ENCODE measurements at regions not wholly inside any gene's neighbourhood (a gene's known extent, or its start where the extent isn't known, plus 50 kb on each side); places are given as distances from the start of the nearest gene placed in this dataset.

DNA sequence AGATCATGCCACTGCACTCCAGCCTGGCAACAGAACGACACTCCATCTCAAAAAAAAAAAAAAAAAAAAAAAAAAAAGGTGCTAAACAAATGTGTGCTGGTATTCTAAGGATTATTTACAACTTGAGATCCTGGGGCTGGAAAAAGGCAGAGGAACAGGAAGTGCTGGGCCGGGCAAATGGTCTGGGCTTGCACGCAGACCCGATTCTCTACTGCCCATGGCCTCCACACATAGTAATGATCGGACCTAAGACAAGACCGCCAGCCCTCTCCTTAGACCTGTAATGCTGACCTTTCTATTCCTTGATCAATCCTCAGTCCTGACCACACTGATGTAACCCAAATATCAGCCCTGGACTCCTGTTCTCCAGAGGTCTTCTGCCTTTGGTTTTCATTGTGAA lies 67.8 kb downstream of the EFNB1 start:
- Histone ChIP-seq H3K9ac (no peak overlapping the region), H3F3A (replicated peaks; ENCODE audit: insufficient read depth) (no peaks in the 10 kb centered on the region), H3K4me2 (no peak overlapping the region), H3K79me2 (ENCODE audit: insufficient read depth) (no peaks in the 10 kb centered on the region), H3K4me3 (ENCODE audit: low read depth in 2 of 2, low read length in 1 of 2) (no peak overlapping the region), H3K9me2 (no peaks in the 10 kb centered on the region), H3K36me3 (replicated peaks in 1 of 2; ENCODE audit: control insufficient read depth in 1 of 2, insufficient read depth in 2 of 2, low read length in 1 of 2) (no peaks in the 10 kb centered on the region), H3K27me3 (ENCODE audit: insufficient read depth) (peaks cover 27% of the 10 kb centered on the region), H3K9me3 (no peaks in the 10 kb centered on the region), H4K20me1 (ENCODE audit: insufficient read depth) (no peaks in the 10 kb centered on the region), H3K27ac (ENCODE audit: low read depth in 2 of 2, low read length in 1 of 2) (peak overlapping the region in 1 of 2 experiments; percentile 53; a peak in 2 of 4 replicates), H2AFZ (ENCODE audit: low read depth) (no peak overlapping the region), H3K4me1 (ENCODE audit: control insufficient read depth in 1 of 2, insufficient read depth in 2 of 2, low read depth in 1 of 2, low read length in 1 of 2) (peaks cover 9 to 45% of the 10 kb centered on the region in 2 experiments; a peak in 2 of 4 replicates)
- WGBS (ENCODE audit: low lambda C conversion rate), result 58% methylated on average over 6 of the region's 6 CpGs
- TF ChIP-seq USF2 (IDR thresholded peaks at IDR 0.05; ENCODE audit: borderline replicate concordance, low read depth, low read length) (no peak), GATA2 (CRISPR knock-in tag; IDR thresholded peaks at IDR 0.05) (no peak), NFIC (IDR thresholded peaks at IDR 0.05; ENCODE audit: borderline replicate concordance) (no peak), RCOR1 (IDR thresholded peaks at IDR 0.05; ENCODE audit: low read length) (no peak), GABPA (IDR thresholded peaks at IDR 0.05; ENCODE audit: low read depth) (no peak), EZH2phosphoT487 (IDR thresholded peaks at IDR 0.05; ENCODE audit: borderline replicate concordance, low read depth) (no peak), CTCF (IDR thresholded peaks at IDR 0.05) (no peak), SIN3A (IDR thresholded peaks at IDR 0.05; ENCODE audit: borderline replicate concordance, low read depth, low read length) (no peak), YY1 (IDR thresholded peaks at IDR 0.05; ENCODE audit: low read depth) (no peak), POLR2AphosphoS5 (IDR thresholded peaks at IDR 0.05; ENCODE audit: low read depth, low read length) (no peak), RXRA (IDR thresholded peaks at IDR 0.05; ENCODE audit: borderline replicate concordance, low read depth) (no peak), TCF12 (IDR thresholded peaks at IDR 0.05) (no peak), JUND (IDR thresholded peaks at IDR 0.05) (no peak), RFX5 (IDR thresholded peaks at IDR 0.05; ENCODE audit: low read length) (no peak), RAD21 (IDR thresholded peaks at IDR 0.05; ENCODE audit: low read length) (no peak)
- TF ChIP-seq, protein P1, sequence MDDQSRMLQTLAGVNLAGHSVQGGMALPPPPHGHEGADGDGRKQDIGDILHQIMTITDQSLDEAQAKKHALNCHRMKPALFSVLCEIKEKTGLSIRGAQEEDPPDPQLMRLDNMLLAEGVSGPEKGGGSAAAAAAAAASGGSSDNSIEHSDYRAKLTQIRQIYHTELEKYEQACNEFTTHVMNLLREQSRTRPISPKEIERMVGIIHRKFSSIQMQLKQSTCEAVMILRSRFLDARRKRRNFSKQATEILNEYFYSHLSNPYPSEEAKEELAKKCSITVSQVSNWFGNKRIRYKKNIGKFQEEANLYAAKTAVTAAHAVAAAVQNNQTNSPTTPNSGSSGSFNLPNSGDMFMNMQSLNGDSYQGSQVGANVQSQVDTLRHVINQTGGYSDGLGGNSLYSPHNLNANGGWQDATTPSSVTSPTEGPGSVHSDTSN (IDR thresholded peaks at IDR 0.05), result no peak
- TF ChIP-seq, protein P2, sequence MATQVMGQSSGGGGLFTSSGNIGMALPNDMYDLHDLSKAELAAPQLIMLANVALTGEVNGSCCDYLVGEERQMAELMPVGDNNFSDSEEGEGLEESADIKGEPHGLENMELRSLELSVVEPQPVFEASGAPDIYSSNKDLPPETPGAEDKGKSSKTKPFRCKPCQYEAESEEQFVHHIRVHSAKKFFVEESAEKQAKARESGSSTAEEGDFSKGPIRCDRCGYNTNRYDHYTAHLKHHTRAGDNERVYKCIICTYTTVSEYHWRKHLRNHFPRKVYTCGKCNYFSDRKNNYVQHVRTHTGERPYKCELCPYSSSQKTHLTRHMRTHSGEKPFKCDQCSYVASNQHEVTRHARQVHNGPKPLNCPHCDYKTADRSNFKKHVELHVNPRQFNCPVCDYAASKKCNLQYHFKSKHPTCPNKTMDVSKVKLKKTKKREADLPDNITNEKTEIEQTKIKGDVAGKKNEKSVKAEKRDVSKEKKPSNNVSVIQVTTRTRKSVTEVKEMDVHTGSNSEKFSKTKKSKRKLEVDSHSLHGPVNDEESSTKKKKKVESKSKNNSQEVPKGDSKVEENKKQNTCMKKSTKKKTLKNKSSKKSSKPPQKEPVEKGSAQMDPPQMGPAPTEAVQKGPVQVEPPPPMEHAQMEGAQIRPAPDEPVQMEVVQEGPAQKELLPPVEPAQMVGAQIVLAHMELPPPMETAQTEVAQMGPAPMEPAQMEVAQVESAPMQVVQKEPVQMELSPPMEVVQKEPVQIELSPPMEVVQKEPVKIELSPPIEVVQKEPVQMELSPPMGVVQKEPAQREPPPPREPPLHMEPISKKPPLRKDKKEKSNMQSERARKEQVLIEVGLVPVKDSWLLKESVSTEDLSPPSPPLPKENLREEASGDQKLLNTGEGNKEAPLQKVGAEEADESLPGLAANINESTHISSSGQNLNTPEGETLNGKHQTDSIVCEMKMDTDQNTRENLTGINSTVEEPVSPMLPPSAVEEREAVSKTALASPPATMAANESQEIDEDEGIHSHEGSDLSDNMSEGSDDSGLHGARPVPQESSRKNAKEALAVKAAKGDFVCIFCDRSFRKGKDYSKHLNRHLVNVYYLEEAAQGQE (IDR thresholded peaks at IDR 0.05; ENCODE audit: low read depth, low read length), result no peak
- TF ChIP-seq, protein P3, sequence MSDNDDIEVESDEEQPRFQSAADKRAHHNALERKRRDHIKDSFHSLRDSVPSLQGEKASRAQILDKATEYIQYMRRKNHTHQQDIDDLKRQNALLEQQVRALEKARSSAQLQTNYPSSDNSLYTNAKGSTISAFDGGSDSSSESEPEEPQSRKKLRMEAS (IDR thresholded peaks at IDR 0.05; ENCODE audit: low read depth), result no peak
- TF ChIP-seq, protein P4, sequence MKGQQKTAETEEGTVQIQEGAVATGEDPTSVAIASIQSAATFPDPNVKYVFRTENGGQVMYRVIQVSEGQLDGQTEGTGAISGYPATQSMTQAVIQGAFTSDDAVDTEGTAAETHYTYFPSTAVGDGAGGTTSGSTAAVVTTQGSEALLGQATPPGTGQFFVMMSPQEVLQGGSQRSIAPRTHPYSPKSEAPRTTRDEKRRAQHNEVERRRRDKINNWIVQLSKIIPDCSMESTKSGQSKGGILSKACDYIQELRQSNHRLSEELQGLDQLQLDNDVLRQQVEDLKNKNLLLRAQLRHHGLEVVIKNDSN (IDR thresholded peaks at IDR 0.05; ENCODE audit: borderline replicate concordance, low read depth), result no peak
- DNase-seq, result no peak
- POLR2A ChIA-PET, result interaction anchor here (1.0 kb wide), 1 partner anchor 68 kb away, joined by 4 read pairs; the partner anchor contains the start of gene EFNB1
- CTCF ChIA-PET, result interaction anchor here (0.6 to 2.1 kb wide), 2 partner anchors 69 to 508 kb away, joined by 3 to 11 read pairs; no protein-coding TSS in a partner anchor

Data from SK-N-SH (cell line).